CD4-positive, alpha-beta T cell (primary cell): ENCODE measurements at regions not wholly inside any gene's neighbourhood (a gene's known extent, or its start where the extent isn't known, plus 50 kb on each side); places are given as distances from the start of the nearest gene placed in this dataset.

Experiments used
- ATAC-seq: fragments of 200-7000 bp; cut with Tn5 transposase; one replicate; pipeline ENCODE4 v1.10.0; 2022; ENCODE audit warnings: mild to moderate bottlenecking; ENCODE audit not compliant: poor library complexity
- CTCF ChIA-PET: fragments of 350-600 bp; sonication (Branson Sonifier 250); formaldehyde crosslinking; loops from one replicate; lab custom pipeline; 2021; ENCODE audit warnings: antibody characterized with exemption, inconsistent platforms; lab: Charles Lee
- POLR2A ChIA-PET: fragments of 350-600 bp; sonication (Branson Sonifier 250); formaldehyde crosslinking; loops from one replicate; lab custom pipeline; 2021; ENCODE audit warnings: antibody characterized with exemption, inconsistent platforms; lab: Charles Lee
- DNase-seq, 14 experiments: peaks; one replicate each; pipeline ENCODE4 v3.0.0-alpha.2; 2013 to 2020; ENCODE audit warnings: mixed read lengths in 2 of 14
- H3K27ac ChIP-seq, 2 donors: one replicate each; pipeline versions ENCODE4 v1.5.1 to v1.7.0; 2013; ENCODE audit warnings: low read length in 2 of 2, low read depth in 1 of 2, mild to moderate bottlenecking in 1 of 2
- H3K27me3 ChIP-seq, 2 experiments: 1 replicate in 1 of 2; 2 replicates in 1 of 2; pipeline versions ENCODE4 v1.6.1 to v1.7.0; 2013; ENCODE audit warnings: low read length in 2 of 2, control low read depth in 1 of 2, mild to moderate bottlenecking in 1 of 2, moderate library complexity in 1 of 2; ENCODE audit not compliant: insufficient read depth in 2 of 2, control insufficient read depth in 1 of 2
- H3K36me3 ChIP-seq: one replicate; pipeline ENCODE4 v1.6.1; 2013; ENCODE audit warnings: low read length, control low read depth; ENCODE audit not compliant: insufficient read depth
- H3K4me1 ChIP-seq: one replicate; pipeline ENCODE4 v1.6.1; 2013; ENCODE audit warnings: low read length, control low read depth; ENCODE audit not compliant: insufficient read depth
- H3K4me3 ChIP-seq: one replicate; pipeline ENCODE4 v1.5.1; 2013; ENCODE audit warnings: mild to moderate bottlenecking, low read length, moderate library complexity
- H3K9me3 ChIP-seq, 2 experiments: 1 replicate in 1 of 2; 2 replicates in 1 of 2; pipeline versions ENCODE4 v1.6.1 to v1.7.0; 2013; ENCODE audit warnings: low read length in 2 of 2, mild to moderate bottlenecking in 2 of 2, control low read depth in 1 of 2, moderate library complexity in 1 of 2; ENCODE audit not compliant: control insufficient read depth in 1 of 2, insufficient read depth in 1 of 2
- H3K27ac Mint-ChIP-seq: one replicate; pipeline ENCODE4 v1.8.0; 2020; ENCODE audit warnings: mixed read lengths
- H3K27me3 Mint-ChIP-seq: one replicate; pipeline ENCODE4 v1.8.0; 2021; ENCODE audit warnings: mixed read lengths
- H3K36me3 Mint-ChIP-seq: one replicate; pipeline ENCODE4 v1.8.0; 2021; ENCODE audit warnings: low read depth, mixed read lengths
- H3K4me1 Mint-ChIP-seq: one replicate; pipeline ENCODE4 v1.8.0; 2021; ENCODE audit warnings: low read depth, mixed read lengths
- H3K4me3 Mint-ChIP-seq: one replicate; pipeline ENCODE4 v1.8.0; 2020; ENCODE audit warnings: mild to moderate bottlenecking, mixed read lengths
- H3K9me3 Mint-ChIP-seq: one replicate; pipeline ENCODE4 v1.8.0; 2020; ENCODE audit warnings: mixed read lengths
- intact Hi-C, 2 experiments: fragments of 100-400 bp; cut with DNase I in 1 of 2; cut with micrococcal nuclease in 1 of 2; formaldehyde crosslinking; loops; one replicate each; pipeline versions ENCODE4 v1.15.1 to v1.9.0; 2023 to 2025; cut with DNase I, micrococcal nuclease
- TF ChIP-seq, protein P1 (sequence below): fragments of 200-600 bp; IDR thresholded peaks from one replicate; pipeline ENCODE4 v1.8.0; 2022; ENCODE audit warnings: antibody characterized with exemption, mild to moderate bottlenecking

DNA sequence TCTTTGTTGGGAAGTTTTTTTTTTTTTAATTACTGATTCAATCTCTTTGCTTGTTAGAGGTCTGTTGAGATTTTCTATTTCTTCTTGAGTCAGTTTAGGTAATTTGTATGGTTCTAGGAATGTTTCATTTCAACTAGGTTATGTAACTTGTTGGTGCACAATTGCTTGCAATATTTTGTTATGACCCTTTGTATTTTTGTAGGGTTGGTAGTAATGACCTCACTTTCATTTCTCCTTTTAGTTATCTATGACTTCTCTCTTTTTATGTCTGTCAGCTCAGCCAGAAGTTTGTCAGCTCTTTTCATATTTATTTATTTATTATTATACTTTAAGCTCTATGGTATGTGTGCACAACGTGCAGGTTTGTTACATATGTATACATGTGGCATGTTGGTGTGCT lies 51.1 kb upstream of the SLC24A3 start:
- no peak for DNase-seq
- no peak overlapping the region for H3K27ac Mint-ChIP-seq
- POLR2A ChIA-PET = no interaction called here

More for the DNA sequence above, 51.1 kb upstream of the SLC24A3 start:
- TF ChIP-seq, protein P1, sequence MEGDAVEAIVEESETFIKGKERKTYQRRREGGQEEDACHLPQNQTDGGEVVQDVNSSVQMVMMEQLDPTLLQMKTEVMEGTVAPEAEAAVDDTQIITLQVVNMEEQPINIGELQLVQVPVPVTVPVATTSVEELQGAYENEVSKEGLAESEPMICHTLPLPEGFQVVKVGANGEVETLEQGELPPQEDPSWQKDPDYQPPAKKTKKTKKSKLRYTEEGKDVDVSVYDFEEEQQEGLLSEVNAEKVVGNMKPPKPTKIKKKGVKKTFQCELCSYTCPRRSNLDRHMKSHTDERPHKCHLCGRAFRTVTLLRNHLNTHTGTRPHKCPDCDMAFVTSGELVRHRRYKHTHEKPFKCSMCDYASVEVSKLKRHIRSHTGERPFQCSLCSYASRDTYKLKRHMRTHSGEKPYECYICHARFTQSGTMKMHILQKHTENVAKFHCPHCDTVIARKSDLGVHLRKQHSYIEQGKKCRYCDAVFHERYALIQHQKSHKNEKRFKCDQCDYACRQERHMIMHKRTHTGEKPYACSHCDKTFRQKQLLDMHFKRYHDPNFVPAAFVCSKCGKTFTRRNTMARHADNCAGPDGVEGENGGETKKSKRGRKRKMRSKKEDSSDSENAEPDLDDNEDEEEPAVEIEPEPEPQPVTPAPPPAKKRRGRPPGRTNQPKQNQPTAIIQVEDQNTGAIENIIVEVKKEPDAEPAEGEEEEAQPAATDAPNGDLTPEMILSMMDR = no peak
- Histone ChIP-seq H3K4me1 (no peaks in the 10 kb centered on the region), H3K4me3 (no peak overlapping the region), H3K36me3 (no peaks in the 10 kb centered on the region), H3K27me3 (no peaks in the 10 kb centered on the region), H3K9me3 (no peaks in the 10 kb centered on the region), H3K27ac (no peak overlapping the region)
- intact Hi-C loops = no loop called here
- H3K9me3 Mint-ChIP-seq = peaks cover 2% of the 10 kb centered on the region
- peaks cover 6% of the 10 kb centered on the region for H3K27me3 Mint-ChIP-seq
- no peak for ATAC-seq
- H3K4me3 Mint-ChIP-seq = no peak overlapping the region
- no peaks in the 10 kb centered on the region for H3K4me1 Mint-ChIP-seq
- CTCF ChIA-PET = no interaction called here
- no peaks in the 10 kb centered on the region for H3K36me3 Mint-ChIP-seq
